Psoas muscle (tissue), 7 donors: ENCODE measurements at regions not wholly inside any gene's neighbourhood (a gene's known extent, or its start where the extent isn't known, plus 50 kb on each side); places are given as distances from the start of the nearest gene placed in this dataset.

ENCODE experiments used
- ATAC-seq, 4 donors: fragments of 200-7000 bp; cut with Tn5 transposase; one replicate each; pipeline ENCODE4 v1.9.1; 2020; ENCODE audit warnings: moderate library complexity in 3 of 4, mild to moderate bottlenecking in 2 of 4
- DNase-seq, 2 donors: peaks; one replicate each; pipeline ENCODE4 v3.0.0-alpha.2; 2020
- H3K27ac ChIP-seq: fragments of 200-600 bp; one replicate; pipeline ENCODE4 v1.8.0; 2022
- H3K27me3 ChIP-seq, 3 donors: fragments of 200-600 bp in 1 of 3; one replicate each; pipeline versions ENCODE4 v1.6.1 to v1.8.0; 2013 to 2022; ENCODE audit warnings: low read length in 2 of 3, mild to moderate bottlenecking in 2 of 3, moderate library complexity in 1 of 3; ENCODE audit not compliant: insufficient read depth in 3 of 3
- H3K36me3 ChIP-seq, 2 donors: fragments of 200-600 bp in 1 of 2; one replicate each; pipeline versions ENCODE4 v1.6.1 to v1.8.0; 2013 to 2022; ENCODE audit warnings: low read depth in 1 of 2, mild to moderate bottlenecking in 1 of 2, moderate library complexity in 1 of 2; ENCODE audit not compliant: insufficient read depth in 1 of 2
- H3K4me1 ChIP-seq: fragments of 200-600 bp; one replicate; pipeline ENCODE4 v1.8.0; 2022
- H3K4me3 ChIP-seq: fragments of 200-600 bp; one replicate; pipeline ENCODE4 v1.8.0; 2022; ENCODE audit warnings: mild to moderate bottlenecking
- H3K9me3 ChIP-seq: fragments of 200-600 bp; one replicate; pipeline ENCODE4 v1.8.0; 2022
- WGBS, 3 donors: extraction: QIAGEN DNeasy Blood & Tissue Kit; methylation state at CpG; one replicate each; pipeline versions ENCODE4 v1.1.6 to v1.1.7; 2013; 5-methylcytosine and 5-hydroxymethylcytosine counted together
- intact Hi-C, 2 donors: fragments of 100-400 bp; cut with DNase I; formaldehyde crosslinking; loops; one replicate each; pipeline versions ENCODE4 v1.11.0 to v1.14.2; 2022
- TF ChIP-seq, protein P1 (sequence below): fragments of 200-600 bp; IDR thresholded peaks from one replicate; pipeline ENCODE4 v1.8.0; 2022; ENCODE audit warnings: antibody characterized with exemption
- donor health status: healthy with polysubstance abuse.
- donor health status: DM: no; HTN: no; CAD: no; lungs with moderate emphysema.
- donor health status: Bipolar disorder and iron deficiency.
- donor health status: healthy.
- donor health status: DM: yes; HTN: yes; CAD: no.
- donor health status: DM: no; HTN: no; CAD: no.
- donor health status: DM: yes; HTN: yes; CAD: no.

DNA sequence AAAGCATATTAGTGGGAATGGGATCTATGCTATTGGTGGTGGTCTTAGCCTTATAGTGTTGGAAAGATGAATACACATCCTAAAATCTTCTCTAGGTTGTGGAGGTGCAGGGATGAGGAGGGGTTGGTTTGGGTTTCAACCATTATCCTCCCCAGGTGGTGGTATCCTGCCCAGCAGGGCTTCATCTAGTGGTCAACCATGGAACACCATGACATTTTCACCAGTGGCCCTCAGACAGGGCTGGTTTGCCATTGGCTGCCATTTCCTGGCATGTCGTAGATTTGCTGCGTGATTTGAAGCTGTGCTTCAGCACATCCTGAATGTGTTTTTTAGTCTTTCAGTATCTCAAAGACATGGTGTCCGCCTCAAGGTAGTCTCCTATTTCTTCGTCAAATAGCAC lies 391.2 kb upstream of the HNRNPA3 start:
- DNase-seq: no peak
- H3K4me3 ChIP-seq: no peak overlapping the region
- TF ChIP-seq, protein P1, sequence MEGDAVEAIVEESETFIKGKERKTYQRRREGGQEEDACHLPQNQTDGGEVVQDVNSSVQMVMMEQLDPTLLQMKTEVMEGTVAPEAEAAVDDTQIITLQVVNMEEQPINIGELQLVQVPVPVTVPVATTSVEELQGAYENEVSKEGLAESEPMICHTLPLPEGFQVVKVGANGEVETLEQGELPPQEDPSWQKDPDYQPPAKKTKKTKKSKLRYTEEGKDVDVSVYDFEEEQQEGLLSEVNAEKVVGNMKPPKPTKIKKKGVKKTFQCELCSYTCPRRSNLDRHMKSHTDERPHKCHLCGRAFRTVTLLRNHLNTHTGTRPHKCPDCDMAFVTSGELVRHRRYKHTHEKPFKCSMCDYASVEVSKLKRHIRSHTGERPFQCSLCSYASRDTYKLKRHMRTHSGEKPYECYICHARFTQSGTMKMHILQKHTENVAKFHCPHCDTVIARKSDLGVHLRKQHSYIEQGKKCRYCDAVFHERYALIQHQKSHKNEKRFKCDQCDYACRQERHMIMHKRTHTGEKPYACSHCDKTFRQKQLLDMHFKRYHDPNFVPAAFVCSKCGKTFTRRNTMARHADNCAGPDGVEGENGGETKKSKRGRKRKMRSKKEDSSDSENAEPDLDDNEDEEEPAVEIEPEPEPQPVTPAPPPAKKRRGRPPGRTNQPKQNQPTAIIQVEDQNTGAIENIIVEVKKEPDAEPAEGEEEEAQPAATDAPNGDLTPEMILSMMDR: no peak
- no peak for ATAC-seq
- H3K9me3 ChIP-seq: no peaks in the 10 kb centered on the region
- H3K4me1 ChIP-seq: no peaks in the 10 kb centered on the region
- H3K27ac ChIP-seq: no peak overlapping the region
- 93 to 99% (median 94%) methylated on average over 4 of the region's 4 CpGs for WGBS, 3 donors
- peaks cover 0 to 23% (median 0%) of the 10 kb centered on the region in 3 donors for H3K27me3 ChIP-seq
- intact Hi-C loops: no loop called here
- no peaks in the 10 kb centered on the region for H3K36me3 ChIP-seq

DNA sequence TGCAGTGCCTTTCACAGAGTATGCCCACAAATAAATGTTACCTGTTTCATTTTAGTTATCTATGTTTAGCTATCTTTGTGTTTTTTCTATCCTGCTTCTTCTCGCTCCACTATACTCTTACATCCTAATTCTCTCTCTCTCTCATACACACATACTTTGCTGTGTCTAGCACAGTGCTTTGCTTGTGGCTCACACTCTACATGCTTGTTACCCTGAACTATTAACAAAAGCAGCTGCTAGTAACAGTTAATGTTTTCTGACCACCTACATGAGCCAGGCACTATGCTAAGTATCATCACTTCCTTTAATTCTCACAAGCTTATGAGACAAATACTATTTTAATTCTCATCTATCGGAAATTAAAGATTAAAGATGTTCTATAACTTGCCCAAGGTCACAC lies 390.5 kb upstream of the HNRNPA3 start:
- Histone ChIP-seq H3K9me3 (no peaks in the 10 kb centered on the region), H3K27ac (no peak overlapping the region), H3K4me3 (no peak overlapping the region), H3K4me1 (no peaks in the 10 kb centered on the region), H3K27me3 (peaks cover 0 to 23% (median 0%) of the 10 kb centered on the region in 3 donors), H3K36me3 (no peaks in the 10 kb centered on the region)
- TF ChIP-seq, protein P1: no peak
- WGBS, 3 donors: 94% methylated on average over 2 of the region's 2 CpGs
- ATAC-seq: no peak
- intact Hi-C loops: no loop called here
- DNase-seq: no peak

DNA sequence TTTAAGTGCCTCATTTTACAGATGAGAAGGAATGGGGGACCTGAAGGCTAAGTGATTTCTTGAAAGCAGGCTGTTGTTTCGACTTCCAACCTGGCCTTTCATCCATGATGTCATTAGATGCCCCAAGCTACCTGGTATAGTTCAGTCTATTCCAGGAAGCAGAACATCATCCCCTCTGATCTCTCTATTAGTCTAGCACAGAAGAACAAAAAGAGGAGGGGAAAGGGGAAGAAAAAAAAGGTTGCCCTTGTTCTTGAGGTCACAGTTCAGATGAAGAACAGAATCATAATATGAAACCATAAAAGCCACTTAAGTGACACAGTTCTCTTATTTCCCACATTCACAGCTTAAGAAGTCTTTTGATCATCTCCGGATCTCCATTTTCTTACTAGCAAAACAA lies 386.2 kb upstream of the HNRNPA3 start:
- no peaks in the 10 kb centered on the region for H3K4me1 ChIP-seq
- H3K9me3 ChIP-seq: no peaks in the 10 kb centered on the region
- TF ChIP-seq, protein P1: no peak
- WGBS, 3 donors: 69 to 82% (median 73%) methylated on average over 2 of the region's 2 CpGs
- H3K27me3 ChIP-seq: peaks cover 0 to 23% (median 1%) of the 10 kb centered on the region in 3 donors
- ATAC-seq (no peak), DNase-seq (no peak)
- H3K27ac ChIP-seq: no peak overlapping the region
- H3K36me3 ChIP-seq: no peaks in the 10 kb centered on the region
- intact Hi-C loops: no loop called here
- no peak overlapping the region for H3K4me3 ChIP-seq

DNA sequence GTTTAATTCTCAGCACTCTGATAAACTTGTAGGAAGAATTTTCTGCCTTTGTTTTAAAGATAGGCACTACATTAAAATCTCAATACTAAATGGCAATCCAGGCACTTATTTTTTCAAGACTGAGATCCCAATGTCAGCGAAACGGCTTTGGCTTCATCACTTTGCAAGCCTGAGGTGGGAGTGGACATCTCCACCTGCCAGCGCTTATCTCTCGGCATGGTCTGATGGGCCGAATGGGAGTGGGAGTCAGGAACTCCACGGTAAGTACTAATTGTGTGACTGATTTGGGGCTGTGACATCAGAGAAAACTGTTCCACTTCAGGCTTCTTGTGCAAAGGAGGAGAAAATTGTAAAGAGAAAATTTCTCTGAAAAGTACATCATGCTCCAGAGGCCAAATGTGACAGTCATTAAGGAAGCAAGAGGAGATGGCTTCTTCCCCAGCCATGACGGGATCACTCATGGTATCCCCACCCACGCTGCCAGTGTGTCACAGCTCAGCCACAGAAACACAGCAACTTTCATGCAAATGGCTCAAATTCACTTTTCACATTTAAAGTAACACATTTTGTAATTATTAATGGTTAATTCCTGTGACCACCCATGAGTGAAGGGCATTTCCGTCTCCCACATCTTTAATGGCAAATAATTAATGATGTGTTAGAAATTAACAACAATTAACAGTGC lies 385.5 kb upstream of the HNRNPA3 start:
- no peaks in the 10 kb centered on the region for H3K4me1 ChIP-seq
- H3K4me3 ChIP-seq: no peak overlapping the region
- H3K27me3 ChIP-seq: peaks cover 0 to 23% (median 1%) of the 10 kb centered on the region in 3 donors
- DNase-seq (no peak), ATAC-seq (no peak)
- 31 to 53% (median 36%) methylated on average over 9 of the region's 9 CpGs for WGBS, 3 donors
- no peaks in the 10 kb centered on the region for H3K36me3 ChIP-seq
- intact Hi-C loops: no loop called here
- no peak overlapping the region for H3K27ac ChIP-seq
- H3K9me3 ChIP-seq: no peaks in the 10 kb centered on the region
- TF ChIP-seq, protein P1: no peak

DNA sequence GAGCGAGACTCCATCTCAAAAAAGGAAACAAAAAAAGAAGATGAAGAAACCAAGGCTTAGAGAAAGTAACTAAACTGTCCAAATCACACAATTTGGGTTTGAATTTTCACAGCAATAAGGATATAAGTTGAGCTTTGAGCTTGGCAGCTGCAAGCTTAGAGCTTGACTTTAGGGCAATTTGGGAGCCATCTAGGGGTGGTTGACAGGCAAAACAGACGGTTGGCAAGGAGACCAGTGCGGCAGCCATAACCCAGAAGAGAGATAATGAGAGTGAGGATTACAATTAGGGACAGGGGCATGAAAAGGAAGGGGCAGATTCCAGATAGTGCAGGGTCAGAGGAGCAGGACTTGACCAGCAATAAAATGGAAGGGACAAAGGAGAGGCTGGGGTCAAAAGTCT lies 382.2 kb upstream of the HNRNPA3 start:
- intact Hi-C loops: no loop called here
- H3K9me3 ChIP-seq: no peaks in the 10 kb centered on the region
- no peak overlapping the region for H3K27ac ChIP-seq
- 41 to 44% (median 42%) methylated on average over 3 of the region's 3 CpGs for WGBS, 3 donors
- H3K36me3 ChIP-seq: no peaks in the 10 kb centered on the region
- no peak for DNase-seq
- TF ChIP-seq, protein P1: no peak
- peaks cover 0 to 8% (median 1%) of the 10 kb centered on the region in 3 donors for H3K27me3 ChIP-seq
- no peak for ATAC-seq
- no peak overlapping the region for H3K4me3 ChIP-seq
- H3K4me1 ChIP-seq: no peaks in the 10 kb centered on the region
